AG04450 (cell line): ENCODE measurements at regions not wholly inside any gene's neighbourhood (a gene's known extent, or its start where the extent isn't known, plus 50 kb on each side); places are given as distances from the start of the nearest gene placed in this dataset.

ENCODE experiments used
- CTCF ChIA-PET: fragments of 300-600, 350-600 bp; formaldehyde crosslinking; extraction: SDS; loops from one replicate; lab custom pipeline; 2022; ENCODE audit warnings: antibody characterized with exemption, inconsistent platforms; lab: Charles Lee
- POLR2A ChIA-PET: fragments of 350-600 bp; formaldehyde crosslinking; extraction: SDS; loops from one replicate; lab custom pipeline; 2021; ENCODE audit warnings: antibody characterized with exemption, inconsistent platforms; lab: Yijun Ruan, JAX
- DNase-seq: peaks from one replicate; pipeline ENCODE4 v3.0.0-alpha.2; 2011; ENCODE audit warnings: low read depth, low spot score
- H3K27ac ChIP-seq: one replicate; pipeline ENCODE4 v1.5.1; 2012; ENCODE audit warnings: low read depth, low read length, control low read depth
- H3K27me3 ChIP-seq: one replicate; pipeline ENCODE4 v1.6.0; 2012; ENCODE audit warnings: low read length; ENCODE audit not compliant: control insufficient read depth, insufficient read depth
- H3K4me3 ChIP-seq: 2 replicates; pipeline ENCODE4 v1.5.1; 2011; ENCODE audit warnings: mild to moderate bottlenecking, low read depth, low read length, control low read depth
- H3K9me3 ChIP-seq: 2 replicates; pipeline ENCODE4 v1.5.1; 2012; ENCODE audit warnings: low read length; ENCODE audit not compliant: control insufficient read depth, insufficient read depth
- TF ChIP-seq, protein P1 (sequence below): IDR thresholded peaks from 2 replicates; pipeline ENCODE4 v1.5.1; 2011; ENCODE audit warnings: low read depth, low read length, control low read depth, inconsistent platforms

DNA sequence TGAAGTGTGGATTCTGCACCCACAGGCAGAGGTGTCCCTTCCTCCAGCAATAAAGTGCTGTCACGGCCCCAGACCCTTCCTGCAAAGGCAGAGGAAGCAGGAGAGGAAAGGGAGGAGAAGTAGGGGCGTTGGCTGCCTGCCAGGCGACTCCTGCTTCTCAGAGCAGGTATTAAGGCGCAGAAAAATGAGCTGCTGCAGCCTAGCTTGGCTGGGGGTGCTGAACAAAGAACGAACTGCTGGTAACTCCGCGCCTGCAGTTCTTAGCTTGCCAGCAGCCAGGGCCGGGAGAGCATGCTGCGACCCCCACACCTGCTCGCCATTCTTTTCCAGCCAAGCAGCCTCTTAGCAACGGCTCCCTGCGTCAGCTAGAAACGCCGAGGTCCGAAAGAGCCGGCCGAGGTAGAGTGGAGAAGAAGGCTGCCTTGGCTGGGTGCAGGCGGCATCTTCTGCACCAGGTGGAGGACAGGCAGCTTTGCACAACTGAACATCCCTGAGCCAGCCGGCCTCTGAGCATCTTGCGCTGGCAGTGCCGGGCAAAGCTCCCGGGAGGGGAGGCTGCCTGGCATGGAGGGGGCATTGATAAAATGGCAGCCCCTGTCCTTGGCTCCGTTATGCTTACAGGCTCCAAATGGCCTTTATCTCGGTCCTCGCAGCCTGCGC, 296.0 kb downstream of the MEX3B start:
- ChIA-PET CTCF (no interaction called here), POLR2A (no interaction called here)
- TF ChIP-seq, protein P1, sequence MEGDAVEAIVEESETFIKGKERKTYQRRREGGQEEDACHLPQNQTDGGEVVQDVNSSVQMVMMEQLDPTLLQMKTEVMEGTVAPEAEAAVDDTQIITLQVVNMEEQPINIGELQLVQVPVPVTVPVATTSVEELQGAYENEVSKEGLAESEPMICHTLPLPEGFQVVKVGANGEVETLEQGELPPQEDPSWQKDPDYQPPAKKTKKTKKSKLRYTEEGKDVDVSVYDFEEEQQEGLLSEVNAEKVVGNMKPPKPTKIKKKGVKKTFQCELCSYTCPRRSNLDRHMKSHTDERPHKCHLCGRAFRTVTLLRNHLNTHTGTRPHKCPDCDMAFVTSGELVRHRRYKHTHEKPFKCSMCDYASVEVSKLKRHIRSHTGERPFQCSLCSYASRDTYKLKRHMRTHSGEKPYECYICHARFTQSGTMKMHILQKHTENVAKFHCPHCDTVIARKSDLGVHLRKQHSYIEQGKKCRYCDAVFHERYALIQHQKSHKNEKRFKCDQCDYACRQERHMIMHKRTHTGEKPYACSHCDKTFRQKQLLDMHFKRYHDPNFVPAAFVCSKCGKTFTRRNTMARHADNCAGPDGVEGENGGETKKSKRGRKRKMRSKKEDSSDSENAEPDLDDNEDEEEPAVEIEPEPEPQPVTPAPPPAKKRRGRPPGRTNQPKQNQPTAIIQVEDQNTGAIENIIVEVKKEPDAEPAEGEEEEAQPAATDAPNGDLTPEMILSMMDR: no peak

DNA sequence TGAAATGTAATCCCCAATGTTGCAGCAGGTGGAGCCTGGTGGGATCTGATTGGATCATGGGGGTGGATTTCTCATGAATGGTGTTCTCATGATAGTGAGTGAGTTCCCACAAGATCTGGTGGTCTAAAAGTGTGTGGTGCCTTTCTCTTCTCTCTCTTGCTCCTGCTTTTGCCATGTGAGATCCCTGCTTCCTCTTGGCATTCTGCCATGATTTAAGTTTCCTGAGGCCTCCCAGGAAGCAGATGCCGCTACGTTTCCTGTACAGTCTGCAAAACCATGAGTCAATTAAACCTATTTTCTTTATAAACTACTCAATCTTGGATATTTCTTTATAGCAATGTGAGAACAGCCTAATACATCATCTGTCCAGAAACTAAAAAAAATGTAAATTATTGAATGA, 298.3 kb downstream of the MEX3B start:
- POLR2A ChIA-PET: no interaction called here
- H3K9me3 ChIP-seq: no peaks in the 10 kb centered on the region; the same call in 1 of the 2 replicates

More for the DNA sequence above, 296.0 kb downstream of the MEX3B start:
- Histone ChIP-seq H3K27ac (no peak overlapping the region), H3K27me3 (peaks cover 2% of the 10 kb centered on the region), H3K4me3 (no peak overlapping the region), H3K9me3 (no peaks in the 10 kb centered on the region; the same call in 1 of the 2 replicates)
- DNase-seq: no peak

DNA sequence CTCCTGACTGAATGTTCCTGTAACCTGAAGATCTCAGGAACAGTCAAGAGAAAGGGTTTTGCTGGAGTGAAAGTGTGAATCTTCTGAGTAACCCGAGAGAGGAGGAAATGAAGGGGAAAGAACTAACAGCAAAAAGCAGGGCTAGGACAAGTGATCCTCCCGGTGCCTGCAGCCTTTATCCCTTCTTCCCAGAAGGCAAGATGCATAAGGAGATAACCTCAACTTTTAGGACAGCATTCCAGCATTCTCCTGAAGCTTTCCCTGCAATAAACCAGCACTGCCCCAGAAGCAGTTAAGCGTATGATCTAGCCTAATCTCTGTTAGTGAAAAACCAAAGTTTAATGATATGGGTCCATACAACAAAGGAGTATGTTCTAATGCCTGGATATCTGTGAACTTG, 298.8 kb downstream of the MEX3B start:
- CTCF ChIA-PET: no interaction called here
- Histone ChIP-seq H3K27ac (no peak overlapping the region), H3K4me3 (no peak overlapping the region), H3K27me3 (no peaks in the 10 kb centered on the region), H3K9me3 (no peaks in the 10 kb centered on the region; the same call in 1 of the 2 replicates)
- POLR2A ChIA-PET: no interaction called here
- TF ChIP-seq, protein P1: no peak
- no peak for DNase-seq

More for the DNA sequence above, 298.3 kb downstream of the MEX3B start:
- no peak overlapping the region for H3K4me3 ChIP-seq
- CTCF ChIA-PET: interaction anchor here (1.1 kb wide), 1 partner anchor 104 kb away, joined by 3 read pairs; no protein-coding TSS in a partner anchor
- H3K27me3 ChIP-seq: peaks cover 1% of the 10 kb centered on the region
- TF ChIP-seq, protein P1: no peak
- H3K27ac ChIP-seq: no peak overlapping the region
- no peak for DNase-seq

DNA sequence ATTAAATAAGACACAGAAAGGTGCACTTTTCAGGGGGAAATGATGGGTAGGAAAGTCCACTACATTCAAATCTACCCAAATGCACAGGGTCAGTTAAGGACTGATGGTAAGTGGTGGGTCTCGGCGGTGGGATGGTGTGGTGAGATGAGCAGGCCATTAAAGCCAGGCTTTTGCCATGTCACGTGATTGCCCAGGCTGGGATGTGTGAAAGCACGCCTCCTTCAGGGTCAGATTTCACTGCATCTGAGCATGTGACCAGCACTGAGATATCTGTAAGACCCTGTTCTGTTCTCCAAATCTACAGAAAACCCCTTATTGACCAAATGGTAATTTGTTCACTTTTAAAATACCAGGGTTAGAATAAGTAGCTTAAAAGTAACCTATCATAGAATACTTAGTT, 301.5 kb downstream of the MEX3B start:
- no peaks in the 10 kb centered on the region for H3K27me3 ChIP-seq
- no peak overlapping the region for H3K4me3 ChIP-seq
- no peaks in the 10 kb centered on the region for H3K9me3 ChIP-seq
- no peak overlapping the region for H3K27ac ChIP-seq
- ChIA-PET CTCF (no interaction called here), POLR2A (no interaction called here)
- no peak for DNase-seq
- TF ChIP-seq, protein P1: no peak

DNA sequence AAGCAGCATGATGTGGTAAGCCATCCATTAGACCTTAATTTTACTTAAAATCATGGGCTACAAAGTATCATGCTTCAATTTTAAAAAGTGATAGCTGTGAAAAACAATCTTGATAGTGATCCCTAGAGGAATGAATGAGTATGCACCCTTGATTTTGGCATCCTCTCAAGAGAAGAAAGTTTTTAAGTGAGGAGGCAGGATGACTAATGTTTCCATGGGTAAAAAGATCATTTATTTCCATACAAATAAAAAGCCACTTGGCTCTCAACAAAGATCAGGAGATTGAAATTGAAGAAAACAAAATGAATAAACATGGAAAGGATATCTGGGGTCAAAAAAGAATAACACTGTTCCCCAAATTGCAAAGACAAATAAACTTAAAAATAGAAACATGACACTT, 305.4 kb downstream of the MEX3B start:
- H3K27ac ChIP-seq: no peak overlapping the region
- ChIA-PET POLR2A (no interaction called here), CTCF (no interaction called here)
- no peaks in the 10 kb centered on the region for H3K27me3 ChIP-seq
- no peaks in the 10 kb centered on the region for H3K9me3 ChIP-seq
- no peak for DNase-seq
- TF ChIP-seq, protein P1: no peak
- H3K4me3 ChIP-seq: no peak overlapping the region
